ENCODE measurements at regions not wholly inside any gene's neighbourhood (a gene's known extent, or its start where the extent isn't known, plus 50 kb on each side); places are given as distances from the start of the nearest gene placed in this dataset.

DNA sequence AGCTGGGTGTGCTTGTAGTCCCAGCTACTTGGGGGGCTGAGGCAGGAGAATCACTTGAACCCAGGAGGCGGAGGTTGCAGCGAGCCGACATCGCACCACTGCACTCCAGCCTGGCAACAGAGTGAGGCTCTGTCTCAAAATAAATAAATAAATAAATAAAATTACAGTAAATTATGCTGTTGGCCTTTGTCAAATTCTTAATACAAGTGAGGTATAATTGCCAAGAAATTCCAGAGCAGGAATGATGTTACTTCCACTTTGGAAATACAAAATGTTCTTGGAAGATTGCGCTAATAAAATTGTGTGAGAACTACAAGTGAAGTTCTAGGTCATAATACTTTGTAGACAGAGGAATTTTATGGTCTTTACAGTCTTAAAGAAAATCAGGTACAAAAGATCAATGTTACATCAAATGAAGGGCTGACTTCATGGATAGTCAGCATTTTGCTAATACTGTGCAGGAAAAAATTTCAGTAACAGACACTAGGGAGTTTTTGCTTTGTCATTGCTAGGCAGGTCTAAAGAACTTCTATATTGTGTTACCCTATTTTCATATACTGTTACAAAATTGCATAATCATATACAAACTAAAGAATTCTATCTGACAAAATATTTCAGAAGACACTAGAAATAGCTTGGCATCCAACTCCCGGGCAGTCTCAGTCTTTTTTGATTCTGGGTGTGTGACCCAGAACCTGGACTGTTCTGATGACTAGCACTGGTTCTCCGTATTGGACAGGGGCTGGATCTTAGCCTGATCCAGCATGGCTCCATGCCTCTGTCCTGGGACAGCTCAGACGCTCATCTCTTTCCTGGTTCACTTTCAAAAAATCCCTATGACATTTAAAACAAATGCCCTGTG lies 76.0 kb upstream of the STK17B start:
- no peak for TF ChIP-seq CTCF (IDR thresholded peaks at IDR 0.05)
- no peak for TF ChIP-seq POLR2A (IDR thresholded peaks at IDR 0.05)
